ENCODE measurements at regions not wholly inside any gene's neighbourhood (a gene's known extent, or its start where the extent isn't known, plus 50 kb on each side); places are given as distances from the start of the nearest gene placed in this dataset.

DNA sequence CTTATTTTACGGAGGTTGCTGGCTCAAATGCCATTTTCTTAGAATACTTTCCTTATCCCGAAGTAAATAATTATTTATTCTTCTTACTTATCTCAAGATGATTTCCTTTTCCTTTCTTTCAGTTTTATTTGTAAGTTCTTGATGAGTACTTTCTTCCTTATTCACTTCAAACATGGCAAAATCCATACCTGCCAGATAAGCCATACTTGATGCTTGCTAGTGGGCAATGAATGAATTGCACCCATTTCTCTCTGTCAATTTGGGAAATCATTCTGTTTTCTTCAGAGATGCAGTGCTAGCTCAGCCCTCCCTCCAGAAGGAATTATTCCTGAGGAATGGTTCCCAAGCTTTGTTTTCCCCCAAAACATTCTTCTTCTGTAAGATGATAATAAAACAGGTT, 598.3 kb downstream of the SPRY1 start:
- TF ChIP-seq, protein P1, sequence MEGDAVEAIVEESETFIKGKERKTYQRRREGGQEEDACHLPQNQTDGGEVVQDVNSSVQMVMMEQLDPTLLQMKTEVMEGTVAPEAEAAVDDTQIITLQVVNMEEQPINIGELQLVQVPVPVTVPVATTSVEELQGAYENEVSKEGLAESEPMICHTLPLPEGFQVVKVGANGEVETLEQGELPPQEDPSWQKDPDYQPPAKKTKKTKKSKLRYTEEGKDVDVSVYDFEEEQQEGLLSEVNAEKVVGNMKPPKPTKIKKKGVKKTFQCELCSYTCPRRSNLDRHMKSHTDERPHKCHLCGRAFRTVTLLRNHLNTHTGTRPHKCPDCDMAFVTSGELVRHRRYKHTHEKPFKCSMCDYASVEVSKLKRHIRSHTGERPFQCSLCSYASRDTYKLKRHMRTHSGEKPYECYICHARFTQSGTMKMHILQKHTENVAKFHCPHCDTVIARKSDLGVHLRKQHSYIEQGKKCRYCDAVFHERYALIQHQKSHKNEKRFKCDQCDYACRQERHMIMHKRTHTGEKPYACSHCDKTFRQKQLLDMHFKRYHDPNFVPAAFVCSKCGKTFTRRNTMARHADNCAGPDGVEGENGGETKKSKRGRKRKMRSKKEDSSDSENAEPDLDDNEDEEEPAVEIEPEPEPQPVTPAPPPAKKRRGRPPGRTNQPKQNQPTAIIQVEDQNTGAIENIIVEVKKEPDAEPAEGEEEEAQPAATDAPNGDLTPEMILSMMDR (conservative IDR thresholded peaks at IDR 0.05): peak; percentile 46
- no peak for TF ChIP-seq ZFX (IDR thresholded peaks at IDR 0.05)
